ENCODE measurements at regions not wholly inside any gene's neighbourhood (a gene's known extent, or its start where the extent isn't known, plus 50 kb on each side); places are given as distances from the start of the nearest gene placed in this dataset.

DNA sequence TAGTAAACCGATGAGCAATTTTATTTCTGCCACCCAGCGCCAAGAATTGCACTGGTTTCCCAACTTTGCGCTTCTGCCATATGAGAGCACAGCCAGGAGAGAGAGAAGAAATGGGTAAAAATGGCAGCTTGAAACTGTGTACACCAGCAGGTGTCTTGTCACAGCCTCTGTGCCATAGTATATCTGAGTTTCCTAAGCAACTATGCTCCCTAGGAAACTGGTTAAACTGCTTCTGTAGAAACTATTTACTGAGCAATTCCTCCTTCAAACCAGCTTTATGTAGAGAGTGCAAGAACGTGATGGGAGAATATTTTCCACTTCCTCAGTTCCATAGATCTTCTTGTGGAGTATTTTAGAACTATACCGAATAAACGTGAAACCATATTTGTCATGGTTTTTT, 1361.3 kb downstream of the PCDH9 start:
- DNase-seq, result no peak

GRCh38 chr13:65868099-65868498, 1362.0 kb downstream of the PCDH9 start:
- DNase-seq, result no peak

DNA sequence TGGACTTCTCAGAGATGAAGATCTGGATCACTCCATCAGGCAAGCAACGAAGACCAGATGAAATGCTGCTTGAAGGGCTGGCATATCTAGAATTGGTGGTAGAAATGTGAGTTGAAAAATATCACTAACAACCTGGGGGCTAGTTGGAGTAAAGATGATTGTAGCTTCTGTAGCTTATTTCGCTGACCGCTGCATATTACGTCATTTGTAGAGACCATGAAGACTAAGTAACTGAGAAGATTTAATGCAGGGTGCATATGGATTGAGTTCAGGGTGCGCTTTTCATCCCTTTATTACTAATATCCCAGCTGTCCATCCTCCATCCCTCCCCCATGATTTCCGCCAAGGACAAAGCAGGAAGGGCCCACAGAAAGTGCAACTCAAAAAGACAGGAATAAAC, 1364.0 kb downstream of the PCDH9 start:
- no peak for DNase-seq

- no peak for DNase-seq
These were observed 1364.9 kb downstream of the PCDH9 start for GRCh38 chr13:65865206-65865605.

GRCh38 chr13:65864039-65864438, 1366.1 kb downstream of the PCDH9 start:
- DNase-seq, result no peak

DNA sequence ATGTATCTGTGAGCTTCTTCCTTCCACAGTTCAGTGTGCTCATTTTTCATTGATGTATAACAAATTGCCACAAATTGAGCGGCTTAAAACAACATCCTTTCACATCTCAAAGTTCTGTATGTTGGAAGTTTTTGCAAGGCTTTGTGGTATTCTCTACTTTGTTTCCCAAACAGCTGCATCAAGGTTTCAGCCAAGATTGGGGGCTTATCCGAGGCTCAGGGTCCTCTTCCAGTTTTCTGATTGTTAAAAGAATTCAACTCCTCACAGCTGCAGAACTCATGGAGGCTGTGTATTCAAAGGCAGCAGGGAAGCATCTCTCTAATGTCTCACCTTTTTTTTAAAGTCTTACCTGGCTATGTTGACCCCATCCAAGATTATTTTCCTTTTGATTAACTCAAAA, 1369.8 kb downstream of the PCDH9 start:
- no peak for DNase-seq

DNA sequence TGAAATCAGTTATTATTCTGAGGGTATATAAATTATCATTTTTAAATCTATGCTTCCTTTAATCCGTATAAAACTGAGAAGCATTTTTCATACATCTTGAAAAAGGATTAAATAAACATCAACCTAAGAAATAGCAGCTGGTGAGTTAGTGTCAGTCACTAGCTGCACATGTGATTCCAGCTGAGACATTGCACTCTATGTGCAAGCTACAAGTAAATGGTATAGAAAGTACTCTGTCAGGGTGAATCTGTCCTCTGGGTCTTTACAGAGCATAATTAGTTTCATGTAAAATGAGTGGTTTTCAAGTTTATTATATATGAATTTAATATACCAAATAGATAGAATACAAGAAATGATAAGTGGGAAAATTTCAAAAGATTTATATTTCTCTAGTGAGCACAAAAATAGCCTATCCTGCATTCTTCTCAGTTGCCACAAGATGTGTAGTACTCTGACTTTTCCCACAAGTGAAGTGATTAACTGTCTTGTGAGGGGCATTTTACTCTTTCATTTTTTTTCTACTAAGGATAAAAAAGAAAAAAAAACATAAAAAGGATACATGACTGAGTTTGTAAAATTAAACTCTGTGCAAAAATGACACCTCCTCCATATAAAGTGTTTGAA, 1372.1 kb downstream of the PCDH9 start:
- DNase-seq, result no peak

DNA sequence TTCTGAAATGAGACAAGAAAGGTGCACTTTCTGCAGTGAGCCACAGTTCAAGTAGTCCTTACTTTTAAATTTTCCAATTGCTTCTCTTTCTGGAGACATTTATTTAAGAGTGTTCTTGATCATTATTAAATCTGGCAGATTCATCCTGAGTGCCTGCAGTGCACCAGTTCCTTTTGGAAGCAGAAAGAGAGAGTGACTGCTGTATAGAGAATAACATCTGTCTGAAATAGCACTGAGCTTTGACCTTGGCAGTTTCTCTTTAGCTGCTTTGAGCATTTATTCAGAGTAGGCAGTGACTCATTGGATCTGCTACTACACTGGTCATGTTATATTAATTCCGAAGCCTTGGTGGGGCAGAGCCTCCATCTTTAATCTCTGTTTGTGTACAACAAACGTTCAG, 1373.7 kb downstream of the PCDH9 start:
- no peak for DNase-seq

GRCh38 chr13:65855242-65855805, 1374.8 kb downstream of the PCDH9 start:
- no peak for DNase-seq

DNA sequence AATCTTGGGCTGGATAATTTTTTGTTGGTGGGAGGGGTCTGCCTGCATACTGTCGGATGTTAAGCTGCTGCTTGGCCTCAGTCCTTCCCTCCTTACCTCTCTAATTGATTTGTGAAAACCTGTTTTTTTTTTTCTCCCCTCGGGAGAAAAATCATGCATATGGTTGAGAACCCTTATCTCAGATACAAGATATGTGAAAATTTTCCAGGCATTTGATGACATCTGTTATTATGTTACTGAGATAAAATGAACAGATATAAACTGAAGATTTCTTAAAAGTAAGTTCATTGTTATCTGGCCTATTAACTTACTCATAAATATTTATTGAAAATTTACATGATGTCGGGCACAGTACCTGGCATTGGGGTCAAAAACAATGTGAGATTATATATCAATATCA, 1375.7 kb downstream of the PCDH9 start:
- no peak for DNase-seq

DNA sequence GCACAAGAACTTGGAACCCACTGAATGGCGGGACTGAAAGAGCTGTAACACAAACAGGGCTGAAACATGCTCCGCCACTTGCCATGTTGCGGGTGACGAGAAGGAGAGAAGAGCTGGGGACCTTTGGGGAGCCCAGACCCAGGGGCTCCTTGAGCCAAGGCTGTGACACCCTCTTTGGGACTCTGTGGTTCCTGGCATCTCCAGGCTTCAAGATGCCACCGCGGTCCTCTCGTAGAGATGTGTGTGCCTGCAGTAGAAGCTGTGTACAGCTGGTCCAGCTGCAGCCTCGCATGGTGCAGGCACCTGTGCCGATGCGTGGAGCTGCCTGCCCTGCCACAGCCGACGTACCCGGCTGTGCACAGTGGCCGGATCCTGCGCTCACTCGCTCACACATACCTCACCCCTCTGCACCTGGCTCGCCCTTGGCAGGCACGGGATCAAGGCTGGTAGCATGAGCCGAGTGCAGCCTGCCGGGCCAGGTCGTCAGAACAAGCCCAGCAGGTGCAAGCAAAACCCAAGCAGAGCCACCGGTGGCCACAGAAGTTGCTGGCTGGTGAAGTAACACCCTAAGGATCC, 1385.8 kb downstream of the PCDH9 start:
- no peak for DNase-seq

GRCh38 chr13:65843314-65843731, 1386.8 kb downstream of the PCDH9 start:
- no peak for DNase-seq

DNA sequence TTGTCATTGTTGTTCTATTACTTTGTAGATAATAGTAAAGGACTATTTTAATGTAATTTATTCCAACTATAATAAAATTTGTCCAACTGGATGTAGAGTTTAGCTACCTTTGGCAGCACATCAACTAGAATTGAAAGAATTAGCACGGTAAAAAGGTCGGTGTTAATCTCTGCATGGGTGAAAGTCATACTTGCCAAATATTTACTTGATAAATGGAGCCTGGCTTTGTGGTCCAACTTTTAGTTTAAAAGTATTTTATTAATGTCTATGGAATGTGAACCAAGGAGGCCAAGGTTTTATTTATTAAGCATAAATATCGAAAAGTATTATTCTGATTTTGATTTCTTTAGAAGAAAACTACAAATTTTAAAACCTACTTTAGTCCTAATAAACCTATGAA, 1389.0 kb downstream of the PCDH9 start:
- DNase-seq, result no peak

- no peak for DNase-seq
These were observed 1394.1 kb downstream of the PCDH9 start for GRCh38 chr13:65836066-65836465.

DNA sequence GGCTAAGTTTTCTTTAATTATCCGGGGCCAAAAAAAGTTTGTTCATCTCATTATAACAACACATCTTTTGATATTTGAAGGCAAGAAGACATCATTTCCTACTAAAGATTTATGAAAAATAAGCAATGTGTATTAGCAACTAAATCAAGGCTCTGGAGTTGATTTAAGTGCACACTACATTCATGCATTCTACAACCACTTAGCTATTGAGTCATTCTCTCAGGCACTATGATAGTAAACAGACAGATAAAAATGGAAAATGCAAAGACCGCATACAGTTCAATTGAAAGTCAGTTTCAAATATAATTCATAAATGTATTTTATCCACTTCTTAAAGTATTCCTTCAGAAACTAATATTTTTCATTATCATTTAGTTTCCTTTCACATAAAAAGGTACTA, 1395.2 kb downstream of the PCDH9 start:
- DNase-seq, result no peak

GRCh38 chr13:65830411-65831205, 1399.5 kb downstream of the PCDH9 start:
- no peak for DNase-seq

GRCh38 chr13:65829241-65830008, 1400.7 kb downstream of the PCDH9 start:
- no peak for DNase-seq

- DNase-seq, result no peak
These were observed 1403.5 kb downstream of the PCDH9 start for GRCh38 chr13:65826657-65827056.

- DNase-seq, result no peak
These were observed 1405.1 kb downstream of the PCDH9 start for GRCh38 chr13:65825039-65825438.

- no peak for DNase-seq
These were observed 1422.1 kb downstream of the PCDH9 start for GRCh38 chr13:65808061-65808460.

DNA sequence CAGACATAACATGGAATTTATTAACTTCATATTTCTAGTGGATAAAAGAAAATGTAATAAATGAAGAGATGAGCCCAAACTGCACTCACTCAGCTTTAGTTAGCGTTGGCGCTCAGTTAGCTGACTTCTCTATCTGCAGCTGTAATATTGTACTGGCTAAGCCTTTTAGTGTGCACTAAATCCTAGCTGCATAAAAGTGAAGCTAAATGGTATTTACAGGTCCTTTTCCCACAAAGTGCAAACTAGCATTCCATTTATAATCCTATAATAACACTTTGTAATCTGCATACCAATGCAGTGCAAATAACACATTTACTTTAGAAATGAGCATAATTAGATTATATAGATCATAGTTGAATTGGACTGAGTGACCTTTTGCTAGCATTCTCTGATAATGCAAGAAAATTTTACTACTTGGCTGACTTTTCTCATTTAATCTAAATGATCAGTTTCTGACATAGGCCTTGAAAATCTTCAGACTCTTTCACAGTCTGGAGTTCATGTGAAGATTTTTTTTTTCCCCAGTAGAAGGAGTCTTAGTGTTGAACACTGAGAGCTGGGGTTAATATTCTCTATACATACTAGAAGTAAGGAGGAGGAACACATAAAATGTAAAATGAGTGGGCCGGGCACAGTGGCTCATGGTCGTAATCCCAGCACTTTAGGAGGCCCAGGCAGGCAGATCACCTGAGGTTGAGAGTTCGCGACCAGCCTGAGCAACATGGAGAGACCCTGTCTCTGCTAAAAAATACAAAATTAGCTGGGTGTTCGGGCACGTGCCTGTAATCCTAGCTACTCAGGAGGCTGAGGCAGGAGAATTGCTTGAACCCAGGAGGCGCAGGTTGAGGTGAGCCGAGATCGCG, 1426.4 kb downstream of the PCDH9 start:
- no peak for DNase-seq

DNA sequence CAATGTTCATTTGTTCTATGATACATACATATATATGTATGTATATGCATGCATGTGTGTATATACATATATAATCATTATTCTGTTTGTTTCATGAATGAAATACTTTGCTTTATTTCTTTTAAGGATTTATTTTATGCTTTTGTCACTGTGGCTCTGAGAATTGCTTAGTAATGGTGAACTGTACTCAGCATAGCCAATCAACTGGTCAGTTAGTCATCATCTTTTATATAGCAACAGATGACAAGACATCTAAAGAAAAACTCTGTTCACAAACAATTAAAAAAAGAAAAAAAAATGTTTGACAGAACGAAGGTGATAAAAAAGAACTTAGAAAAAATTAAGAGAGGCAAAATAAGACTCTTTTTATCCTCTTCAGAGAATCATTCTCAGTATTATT, 1440.3 kb downstream of the PCDH9 start:
- no peak for DNase-seq

All from activated CD4-positive, alpha-beta T cell treated with anti-CD3 and anti-CD28 coated beads, Interleukin-2, amount 50 U/mL, for 16 hours (primary cell).